GM20431 (cell line): ENCODE measurements at regions not wholly inside any gene's neighbourhood (a gene's known extent, or its start where the extent isn't known, plus 50 kb on each side); places are given as distances from the start of the nearest gene placed in this dataset.

ENCODE experiments used
- in situ Hi-C: fragments of 300-500 bp; cut with MseI, MboI; formaldehyde crosslinking; loops from one replicate; pipeline ENCODE4 v1.15.0; 2020; ENCODE audit warnings: low sequenced_read_pairs; ENCODE audit not compliant: unreplicated experiment

DNA sequence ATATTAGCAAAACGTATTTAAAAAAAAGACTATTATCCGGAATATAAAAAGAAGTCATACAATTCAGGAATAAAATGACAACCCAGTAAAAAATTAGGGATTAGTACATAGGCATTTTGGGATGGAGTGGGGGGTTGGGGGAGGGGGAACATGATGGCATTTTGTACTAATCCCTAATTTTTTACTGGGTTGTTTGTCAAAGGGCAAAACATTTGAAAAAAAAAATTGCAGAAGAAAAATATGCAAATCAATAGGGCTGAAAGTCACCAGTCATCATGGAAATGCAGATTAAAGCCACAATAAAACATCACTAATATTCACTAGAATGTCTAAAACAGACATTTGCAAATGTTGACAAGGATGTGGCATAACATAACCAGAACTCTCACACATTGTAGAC, 82.5 kb downstream of the RPL22L1 start:
- in situ Hi-C loops = no loop called here

DNA sequence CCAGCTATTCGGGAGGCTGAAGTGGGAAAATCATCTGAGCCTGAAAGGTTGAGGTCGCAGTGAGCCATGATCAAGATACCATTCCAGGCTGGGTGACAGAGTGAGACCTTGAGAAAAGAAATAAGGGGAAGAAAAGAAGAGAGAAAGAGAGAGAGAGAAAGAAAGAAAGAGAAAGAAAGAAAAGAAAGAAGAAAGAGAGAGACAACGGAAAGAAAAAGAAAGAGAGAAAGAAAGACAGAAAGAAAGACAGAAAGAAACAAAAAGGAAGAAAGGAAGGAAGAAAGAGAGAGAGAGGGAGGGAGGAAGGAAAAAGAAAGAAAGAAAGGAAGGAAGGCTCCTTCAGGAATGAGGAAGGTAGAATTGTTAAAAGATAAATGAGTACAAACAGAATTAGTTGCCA, 84.5 kb downstream of the RPL22L1 start:
- in situ Hi-C loops = no loop called here

DNA sequence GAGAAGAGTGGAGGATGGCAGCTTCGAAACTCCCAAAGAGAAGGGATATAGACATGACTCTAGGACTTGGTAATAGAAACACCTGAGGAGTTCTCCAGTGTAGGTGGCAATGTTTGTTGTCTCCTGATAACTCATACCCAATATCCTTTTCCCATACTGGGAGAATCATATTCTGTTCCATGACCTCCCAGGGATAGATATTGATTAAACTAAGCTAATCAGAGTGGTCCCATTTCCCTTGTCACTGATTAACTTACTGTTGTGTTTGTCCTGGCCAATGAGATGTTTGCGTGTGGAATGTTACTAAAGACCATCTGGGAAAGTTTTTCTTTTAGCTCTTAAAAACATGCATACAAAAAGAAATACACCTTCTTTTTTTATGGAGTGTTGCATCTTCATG, 85.6 kb downstream of the RPL22L1 start:
- in situ Hi-C loops = no loop called here

DNA sequence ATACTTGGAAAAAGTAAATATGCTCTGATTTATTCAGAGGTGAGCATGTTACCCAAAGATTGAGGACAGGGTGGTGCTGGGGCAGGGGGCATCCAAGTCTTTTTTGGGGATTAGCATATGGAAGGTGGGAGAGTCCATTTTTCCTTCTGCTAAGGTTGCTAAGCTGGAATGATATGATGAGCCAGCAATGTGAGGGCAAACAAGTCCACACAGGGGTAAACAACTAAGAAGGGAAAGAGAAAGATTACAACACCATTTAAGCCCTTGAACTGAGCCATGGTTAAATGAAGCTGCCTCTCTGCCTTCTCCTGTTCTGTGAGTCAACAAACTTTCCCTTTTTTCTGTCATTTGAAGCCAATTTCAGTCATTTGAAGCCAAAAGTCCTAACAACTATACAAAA, 89.0 kb downstream of the RPL22L1 start:
- in situ Hi-C loops = no loop called here

DNA sequence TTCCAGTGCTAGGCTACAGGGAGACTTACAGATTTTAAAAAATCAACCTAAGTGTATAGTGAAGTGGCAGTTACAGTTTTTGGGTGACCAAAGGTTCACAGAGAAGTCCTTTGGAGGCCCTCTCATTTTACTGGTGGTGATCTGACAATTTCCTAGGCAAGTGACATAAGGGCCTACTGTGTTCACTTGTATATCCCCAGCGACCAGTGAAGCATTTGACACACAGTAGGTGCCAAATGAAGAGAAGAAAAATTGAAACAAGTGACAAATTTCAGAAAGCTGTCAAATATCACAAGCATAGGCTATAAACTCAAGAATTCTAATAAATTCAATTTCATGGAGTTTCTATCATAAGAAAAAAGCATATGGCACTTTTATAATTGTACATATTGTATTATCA, 89.5 kb downstream of the RPL22L1 start:
- in situ Hi-C loops = no loop called here

DNA sequence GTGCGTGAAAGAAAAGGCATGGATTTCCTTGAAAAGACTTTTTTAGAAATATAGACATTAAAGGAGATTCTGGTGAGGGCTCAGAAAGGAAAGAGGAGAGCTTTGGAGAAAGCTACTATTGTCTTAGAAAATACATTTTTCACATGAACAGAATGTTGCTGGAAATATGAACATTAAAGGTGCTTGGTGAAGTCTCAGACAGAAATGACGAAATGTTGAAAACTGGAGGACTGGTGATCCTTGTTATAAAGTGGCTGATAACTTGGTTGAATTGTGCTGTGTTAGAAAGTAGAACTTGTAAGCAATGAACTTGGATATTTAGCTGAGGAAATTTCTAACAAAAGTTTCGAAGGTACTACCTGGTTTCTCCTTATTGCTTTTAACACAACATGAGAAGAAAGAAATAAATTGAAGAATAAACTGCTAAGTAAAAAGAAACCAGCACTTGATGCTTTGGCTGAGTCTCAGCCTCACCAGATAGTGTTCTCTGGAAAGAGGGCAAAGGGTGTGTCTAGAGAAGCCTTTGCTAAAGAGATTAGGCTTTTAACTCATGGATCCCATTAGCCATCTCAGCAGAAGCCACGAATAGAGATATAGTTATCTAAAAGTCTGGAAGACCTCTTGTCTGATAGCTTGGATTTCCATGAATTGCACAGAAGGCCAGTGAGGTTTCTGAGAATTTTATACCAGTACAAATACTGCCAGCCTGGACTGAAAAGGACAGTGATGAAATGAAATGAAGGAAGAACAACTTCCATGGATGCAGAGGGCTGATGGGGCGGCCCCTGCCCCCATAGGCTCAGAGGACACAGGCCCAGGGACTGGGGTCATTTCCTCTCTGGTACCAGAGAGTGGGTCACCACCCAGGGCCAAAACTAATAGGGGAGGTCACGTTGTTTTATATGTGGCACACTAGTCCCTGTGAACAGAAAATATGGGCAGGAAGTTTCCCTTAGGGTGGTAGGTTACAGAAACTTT, 91.5 kb downstream of the RPL22L1 start:
- in situ Hi-C loops = no loop called here

DNA sequence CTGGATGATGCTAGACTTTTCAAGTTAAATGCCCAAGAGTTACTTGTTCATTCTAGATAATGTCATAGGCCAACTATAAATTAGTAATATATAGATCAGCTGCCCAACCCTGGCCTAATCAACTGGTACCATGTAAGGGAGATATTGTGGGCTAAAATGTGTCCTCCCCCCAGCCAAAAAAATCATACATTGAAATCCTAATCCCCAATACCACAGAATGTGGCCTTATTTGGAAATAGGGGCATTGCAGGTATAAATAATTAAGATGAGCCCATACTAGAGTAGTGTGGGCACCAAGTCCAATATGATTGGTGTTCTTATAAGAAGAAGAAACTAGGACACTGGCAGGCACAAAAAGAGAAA, 92.5 kb downstream of the RPL22L1 start:
- in situ Hi-C loops = no loop called here

DNA sequence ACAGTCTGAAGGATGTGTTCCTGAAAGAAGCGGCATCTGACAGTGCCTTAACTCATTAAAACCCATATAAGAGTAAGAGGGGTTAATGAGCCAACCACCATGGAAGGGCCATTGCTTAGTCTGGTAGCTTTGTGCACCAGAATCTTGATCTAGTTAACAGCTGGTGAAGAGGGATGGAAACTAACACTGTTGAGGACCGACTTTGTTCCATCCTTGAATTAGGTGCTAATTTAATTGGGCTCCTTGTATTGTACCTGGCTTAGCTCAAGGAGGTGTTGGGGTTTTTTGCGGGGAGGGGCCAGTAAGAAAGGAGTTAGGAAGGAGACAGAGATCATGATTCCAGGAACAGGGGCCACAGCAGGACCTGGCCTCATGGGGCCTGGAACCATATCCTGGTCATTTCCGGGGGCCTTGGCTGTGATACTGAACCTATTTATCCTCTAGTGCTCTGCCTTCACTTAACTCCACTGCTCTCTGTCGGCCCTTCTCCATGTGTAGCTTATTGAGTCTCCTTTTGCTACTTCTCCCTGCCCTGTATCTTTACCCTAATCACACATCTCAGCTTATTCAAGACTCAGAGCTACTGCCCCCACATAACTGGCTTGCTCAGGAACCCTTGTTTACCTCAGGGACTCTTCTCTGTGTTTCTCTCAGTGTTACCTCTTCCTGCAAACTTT, 93.0 kb downstream of the RPL22L1 start:
- in situ Hi-C loops = no loop called here

DNA sequence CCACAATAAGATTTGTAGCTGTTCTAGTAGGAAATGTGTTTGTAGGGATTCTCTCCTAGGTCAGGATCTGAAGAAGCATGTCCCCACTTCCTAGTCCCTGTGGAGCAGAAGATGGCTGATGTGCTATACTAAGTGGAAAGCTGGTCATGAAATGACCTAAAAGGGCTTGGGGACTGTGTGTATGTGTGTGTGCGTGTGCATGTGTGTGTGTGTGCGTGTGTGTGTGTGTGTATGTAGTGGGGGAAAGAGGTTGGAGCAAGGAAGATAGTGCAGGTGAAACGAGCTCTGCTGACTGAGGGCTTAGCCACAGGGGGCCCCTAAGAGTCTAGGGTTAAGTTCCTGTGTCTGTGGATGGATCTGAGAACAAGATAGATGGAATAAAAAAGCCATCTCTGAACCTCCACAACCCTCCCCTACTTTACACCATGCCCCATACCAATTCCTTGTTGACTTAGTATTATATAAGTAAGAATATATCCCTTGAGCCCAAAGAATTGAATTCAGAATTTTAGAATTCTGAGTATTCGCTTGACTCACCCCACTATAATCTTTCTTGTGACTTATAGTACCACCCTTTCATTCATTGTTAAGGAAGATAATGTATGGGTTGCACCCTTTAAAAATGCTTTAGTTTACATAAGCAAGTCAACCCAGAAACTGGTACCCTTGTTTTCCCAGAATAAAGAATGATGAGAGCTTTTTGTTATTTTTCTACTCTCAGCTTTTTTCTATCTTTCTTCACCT, 96.1 kb downstream of the RPL22L1 start:
- in situ Hi-C loops = no loop called here

DNA sequence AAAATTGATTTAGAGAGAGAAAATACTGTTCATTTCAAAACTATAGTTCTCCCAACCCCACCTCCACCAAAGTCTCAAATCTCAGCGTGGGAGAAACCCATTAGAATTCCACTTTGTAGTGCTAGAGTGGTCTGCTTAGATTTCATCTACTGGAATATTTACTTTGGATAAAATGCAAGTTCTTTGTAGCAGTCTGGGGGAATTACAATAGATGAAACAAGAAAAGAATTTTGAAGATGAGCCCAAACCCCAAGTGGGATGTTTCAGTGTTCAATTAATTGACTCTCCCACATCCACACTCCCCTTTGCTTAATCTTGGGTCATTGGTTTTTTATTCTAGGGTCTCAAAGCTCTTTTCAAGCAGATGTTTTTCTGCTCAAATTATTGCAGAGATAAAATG, 97.8 kb downstream of the RPL22L1 start:
- in situ Hi-C loops = no loop called here

DNA sequence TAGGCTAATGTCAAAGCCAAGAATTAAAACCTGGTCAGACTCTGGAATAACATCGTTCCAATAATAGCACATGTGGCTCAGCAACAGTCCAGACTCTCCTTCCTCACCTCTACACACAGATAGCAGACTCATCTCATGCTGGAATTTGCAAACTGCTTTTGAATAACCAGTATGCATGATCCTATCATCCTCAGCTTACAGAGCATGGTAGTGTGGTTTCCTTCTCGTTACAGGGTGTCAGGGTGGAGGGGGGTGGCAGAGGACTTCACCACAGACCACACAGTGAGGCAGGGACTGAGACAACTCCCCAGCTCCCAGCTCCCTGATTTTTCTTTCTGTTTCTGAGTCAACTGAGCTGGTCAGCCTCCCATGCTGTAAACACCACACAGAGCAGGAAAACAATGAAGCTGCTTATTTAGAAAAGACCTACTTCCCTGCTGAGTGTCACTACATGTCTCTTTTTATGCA, 101.6 kb downstream of the RPL22L1 start:
- in situ Hi-C loops = no loop called here

DNA sequence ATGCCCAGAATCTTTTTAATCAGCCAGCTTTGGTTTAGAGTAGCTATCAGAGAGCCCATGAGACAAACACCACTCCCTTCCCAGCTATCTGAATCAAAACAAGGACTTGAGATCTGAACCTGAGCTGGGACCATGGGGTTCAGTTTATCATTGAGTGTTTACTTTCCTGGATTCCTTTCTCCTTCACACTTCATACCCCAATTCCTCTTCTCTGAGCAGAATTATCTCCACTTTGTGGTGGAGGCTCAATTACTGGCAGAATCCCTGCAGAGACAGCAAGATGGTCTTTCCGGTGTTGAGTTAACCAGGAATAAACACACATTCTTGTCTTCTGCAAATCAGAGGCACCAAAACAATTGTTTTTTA, 102.4 kb downstream of the RPL22L1 start:
- in situ Hi-C loops = no loop called here

DNA sequence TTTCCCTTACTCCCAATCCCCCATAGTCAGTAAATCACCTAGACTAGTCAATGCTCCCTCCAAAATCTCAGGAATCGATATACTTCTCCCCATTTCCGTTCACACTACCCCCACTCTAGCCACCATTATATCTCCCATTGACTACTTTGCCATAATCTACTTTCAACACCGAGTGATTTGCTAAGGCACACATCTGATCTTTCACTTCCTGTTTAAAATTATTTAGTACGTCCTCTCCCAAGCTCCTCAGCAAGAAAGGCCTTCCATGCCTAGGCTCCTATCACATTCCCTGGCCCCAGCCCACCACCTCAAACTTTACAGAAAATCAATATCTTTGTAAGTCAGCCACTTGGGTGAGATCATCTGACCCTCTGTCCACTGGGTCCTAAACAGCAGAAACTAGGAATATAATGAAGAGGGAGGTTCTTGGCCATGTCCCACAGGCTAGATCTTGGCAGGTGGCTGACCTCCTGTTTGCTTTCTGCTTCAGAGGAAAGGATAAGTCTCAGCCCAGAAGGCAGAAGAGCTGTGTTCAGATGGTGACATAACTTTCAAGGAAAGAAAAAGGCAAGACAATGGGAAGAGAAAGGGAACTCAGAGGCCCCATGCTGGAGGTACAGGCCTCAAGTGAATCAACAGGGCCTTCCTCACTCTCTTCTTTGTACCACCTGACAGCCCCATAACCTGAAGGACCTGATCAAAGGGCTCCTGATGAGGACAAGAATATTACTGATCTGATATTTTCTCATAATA, 103.0 kb downstream of the RPL22L1 start:
- in situ Hi-C loops = no loop called here

DNA sequence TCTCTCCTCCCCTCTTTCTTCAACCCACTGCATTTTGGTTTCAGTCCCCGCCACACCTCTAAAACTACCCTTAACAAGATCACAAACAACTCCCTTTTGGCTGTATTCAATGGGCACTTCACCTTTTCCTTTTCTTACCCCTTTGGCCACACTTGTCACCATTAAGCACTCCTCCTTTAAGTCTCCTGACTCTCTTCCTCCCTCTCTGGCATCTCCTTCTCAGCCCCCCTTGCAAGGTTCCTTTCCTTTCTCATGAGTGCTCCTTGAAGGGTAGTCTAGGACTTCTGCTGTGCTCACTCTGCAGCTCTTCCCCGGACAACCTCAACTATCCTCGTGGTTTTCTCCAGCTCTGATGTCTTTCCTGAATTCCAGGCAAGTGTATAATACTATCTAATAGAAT, 103.7 kb downstream of the RPL22L1 start:
- in situ Hi-C loops = no loop called here

DNA sequence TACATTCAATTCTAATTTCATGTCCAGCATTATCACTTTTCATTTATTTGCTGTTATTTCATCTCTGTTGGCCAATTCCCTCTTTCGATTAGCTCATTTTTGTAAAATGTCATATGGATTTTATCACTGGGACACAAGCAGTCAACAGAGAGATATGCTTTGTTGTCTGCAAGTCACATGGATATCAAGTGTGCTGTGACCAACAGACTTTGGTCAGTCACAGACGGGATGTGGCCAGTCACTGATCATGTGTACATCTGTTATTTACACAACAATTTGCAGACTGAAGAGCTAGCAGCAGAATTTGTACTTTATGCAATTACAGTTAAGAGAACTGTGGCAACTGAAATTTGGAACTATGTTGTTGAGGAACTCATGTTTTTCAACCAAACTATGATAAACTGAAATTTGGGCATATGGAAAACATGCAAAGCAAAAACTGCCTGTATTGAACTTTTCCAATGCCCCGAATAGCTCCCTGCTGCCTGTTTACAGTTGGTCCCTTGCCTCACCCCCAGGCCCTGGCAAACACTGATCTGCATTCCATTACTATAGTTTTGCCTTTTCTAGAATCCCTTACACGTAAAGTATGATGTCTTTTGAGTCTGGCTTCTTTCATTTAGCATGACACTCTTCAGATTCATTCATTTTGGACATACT, 104.4 kb downstream of the RPL22L1 start:
- in situ Hi-C loops = no loop called here

DNA sequence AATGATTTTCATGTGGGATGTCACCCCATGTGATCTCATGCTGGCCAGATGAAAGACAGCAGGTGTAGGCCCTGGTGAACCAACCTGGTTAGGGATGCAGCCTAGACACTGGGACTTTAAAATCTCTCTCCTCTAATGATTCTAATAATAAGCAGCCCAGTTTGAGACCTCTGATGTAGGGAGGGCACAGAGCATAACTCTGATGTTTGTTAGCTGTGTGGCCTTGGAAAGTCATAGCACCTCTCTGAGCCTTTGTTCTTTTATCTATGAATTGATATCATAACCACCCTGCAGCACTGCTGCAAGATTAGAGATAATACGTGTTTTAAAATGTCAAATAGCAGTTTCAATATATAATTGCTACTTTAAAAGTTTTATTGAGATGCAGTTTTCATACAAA, 106.0 kb downstream of the RPL22L1 start:
- in situ Hi-C loops = no loop called here

DNA sequence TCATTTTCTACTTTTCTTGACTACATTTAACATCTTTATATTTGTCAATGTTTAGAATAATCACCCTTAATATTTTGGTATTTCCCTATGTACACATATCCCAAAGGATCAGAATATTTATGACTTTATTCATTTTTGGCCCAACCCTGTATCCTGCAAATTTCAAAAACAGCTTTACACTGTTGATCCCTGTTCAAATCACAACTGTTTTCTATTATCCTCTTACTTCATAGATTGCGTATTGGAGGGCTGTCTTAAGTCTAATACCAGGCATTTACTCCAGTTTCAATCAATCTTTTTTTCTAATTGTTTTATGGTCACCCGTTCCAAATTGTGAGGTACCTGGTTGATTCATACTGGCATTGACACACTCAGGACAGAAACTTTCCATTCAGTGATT, 107.9 kb downstream of the RPL22L1 start:
- in situ Hi-C loops = no loop called here

DNA sequence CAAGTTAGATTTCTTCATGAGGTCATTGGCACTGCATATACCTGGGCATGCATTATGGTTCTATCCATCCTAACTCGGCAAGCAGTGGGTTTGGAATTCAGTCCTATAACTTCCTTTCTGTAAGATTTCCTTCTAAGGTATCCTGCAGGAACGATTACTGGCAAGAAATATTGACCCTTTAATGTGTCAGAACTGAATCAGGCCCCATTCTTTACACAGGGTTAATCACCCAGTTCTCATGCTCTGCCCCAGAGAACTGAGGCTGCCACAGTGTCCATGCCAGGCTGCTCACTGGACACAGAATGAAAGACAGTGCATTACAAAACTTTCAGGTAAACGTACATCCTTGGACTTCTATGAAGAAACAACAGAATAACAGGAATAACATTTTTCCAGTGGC, 108.9 kb downstream of the RPL22L1 start:
- in situ Hi-C loops = no loop called here

DNA sequence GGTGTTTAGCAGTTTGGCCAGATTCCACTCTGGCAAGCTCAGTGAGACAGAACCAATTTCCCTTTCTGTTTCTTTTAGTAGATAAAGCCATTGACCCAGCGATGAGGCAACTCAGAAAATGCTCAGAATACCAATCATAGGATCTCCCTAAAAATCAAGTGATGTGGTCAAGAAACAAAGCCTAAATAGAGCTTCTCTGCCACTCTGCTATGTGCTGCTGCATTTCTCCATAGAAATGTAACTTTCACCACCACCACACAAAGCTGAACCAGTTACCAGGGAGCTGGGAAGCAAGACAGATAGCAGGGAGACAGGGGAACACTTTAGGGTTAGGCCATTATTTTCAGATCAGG, 109.8 kb downstream of the RPL22L1 start:
- in situ Hi-C loops = no loop called here
